ENCODE measurements at regions not wholly inside any gene's neighbourhood (a gene's known extent, or its start where the extent isn't known, plus 50 kb on each side); places are given as distances from the start of the nearest gene placed in this dataset.

GRCh38 chr5:173496883-173497255 lies 119.6 kb downstream of the BOD1 start:
- no peak for TF ChIP-seq CTCF (IDR thresholded peaks at IDR 0.05)
- TF ChIP-seq POLR2AphosphoS5 (IDR thresholded peaks at IDR 0.05): no peak
